Neural progenitor cell (in vitro differentiated cells): ENCODE measurements at regions not wholly inside any gene's neighbourhood (a gene's known extent, or its start where the extent isn't known, plus 50 kb on each side); places are given as distances from the start of the nearest gene placed in this dataset.

Source experiments
- DNase-seq: peaks from one replicate; pipeline ENCODE4 v3.0.0-alpha.2; 2016; ENCODE audit warnings: low spot score
- H2AFZ ChIP-seq: fragments of 200-600 bp; sonication (generic); replicated peaks from 2 replicates; pipeline ENCODE4 v1.6.1; 2016; ENCODE audit warnings: antibody characterized with exemption
- H3F3A ChIP-seq: fragments of 200-600 bp; sonication (generic); 2 replicates; pipeline ENCODE4 v1.6.1; 2016; ENCODE audit warnings: antibody characterized with exemption, low read depth
- H3K27ac ChIP-seq: fragments of 200-600 bp; sonication (generic); 2 replicates; pipeline ENCODE4 v1.5.1; 2016; ENCODE audit warnings: mild to moderate bottlenecking
- H3K27me3 ChIP-seq: fragments of 200-600 bp; sonication (generic); 2 replicates; pipeline ENCODE4 v1.6.1; 2016; ENCODE audit warnings: mild to moderate bottlenecking, moderate library complexity
- H3K36me3 ChIP-seq: fragments of 200-600 bp; sonication (generic); 2 replicates; pipeline ENCODE4 v1.5.1; 2016
- H3K4me1 ChIP-seq: fragments of 200-600 bp; sonication (generic); 2 replicates; pipeline ENCODE4 v1.6.1; 2016; ENCODE audit warnings: mixed run types
- H3K4me2 ChIP-seq: fragments of 200-600 bp; sonication (generic); 2 replicates; pipeline ENCODE4 v1.6.1; 2016
- H3K4me3 ChIP-seq: fragments of 200-600 bp; sonication (generic); 2 replicates; pipeline ENCODE4 v1.5.1; 2016
- H3K79me2 ChIP-seq: fragments of 200-600 bp; sonication (generic); 2 replicates; pipeline ENCODE4 v1.6.1; 2016; ENCODE audit warnings: low read depth
- H3K9ac ChIP-seq: fragments of 200-600 bp; sonication (generic); 2 replicates; pipeline ENCODE4 v1.6.1; 2016
- H3K9me3 ChIP-seq: fragments of 200-600 bp; sonication (generic); 2 replicates; pipeline ENCODE4 v1.5.1; 2016; ENCODE audit warnings: low read depth
- H4K20me1 ChIP-seq: fragments of 200-600 bp; sonication (generic); 2 replicates; pipeline ENCODE4 v1.6.1; 2016; ENCODE audit warnings: low read depth
- H3K27ac Mint-ChIP-seq: 3 replicates; pipeline ENCODE4 v1.8.0; 2021; ENCODE audit warnings: mixed read lengths
- H3K27me3 Mint-ChIP-seq: 2 replicates; pipeline ENCODE4 v1.8.0; 2022; ENCODE audit warnings: low read depth, mild to moderate bottlenecking, inconsistent platforms, moderate library complexity, mixed read lengths; ENCODE audit not compliant: insufficient read depth
- H3K36me3 Mint-ChIP-seq: 3 replicates; pipeline ENCODE4 v1.8.0; 2021; ENCODE audit warnings: mixed read lengths
- H3K4me1 Mint-ChIP-seq: 3 replicates; pipeline ENCODE4 v1.8.0; 2021; ENCODE audit warnings: mixed read lengths
- H3K4me3 Mint-ChIP-seq: 3 replicates; pipeline ENCODE4 v1.8.0; 2021; ENCODE audit warnings: mild to moderate bottlenecking, moderate library complexity, mixed read lengths
- H3K9me3 Mint-ChIP-seq: 3 replicates; pipeline ENCODE4 v1.8.0; 2020; ENCODE audit warnings: mixed read lengths
- CTCF ChIP-seq: fragments of 200-600 bp; sonication (generic); IDR thresholded peaks from 2 replicates; pipeline ENCODE4 v1.5.1; 2017; ENCODE audit warnings: antibody characterized with exemption, mild to moderate bottlenecking
- EZH2 ChIP-seq: fragments of 200-600 bp; sonication (generic); IDR thresholded peaks from 2 replicates; pipeline ENCODE4 v1.6.1; 2017; ENCODE audit warnings: antibody characterized with exemption, mild to moderate bottlenecking, moderate library complexity
- EZH2phosphoT487 ChIP-seq: fragments of 200-600 bp; sonication (generic); IDR thresholded peaks from 2 replicates; pipeline ENCODE4 v1.6.1; 2017; ENCODE audit warnings: antibody characterized with exemption

- Histone ChIP-seq H3F3A (peaks cover 15% of the 10 kb centered on the region), H3K4me1 (peaks cover 16% of the 10 kb centered on the region), H3K27me3 (no peaks in the 10 kb centered on the region), H3K9me3 (no peaks in the 10 kb centered on the region), H3K36me3 (no peaks in the 10 kb centered on the region), H3K4me2 (no peak overlapping the region), H3K79me2 (no peaks in the 10 kb centered on the region), H3K9ac (no peak overlapping the region), H2AFZ (no peak overlapping the region), H3K27ac (no peak overlapping the region), H3K4me3 (no peak overlapping the region), H4K20me1 (no peaks in the 10 kb centered on the region)
- Mint-ChIP-seq H3K4me3 (no peak overlapping the region), H3K9me3 (peaks cover 12% of the 10 kb centered on the region), H3K27me3 (peaks cover 33% of the 10 kb centered on the region), H3K36me3 (no peaks in the 10 kb centered on the region), H3K27ac (no peak overlapping the region), H3K4me1 (peaks cover 46% of the 10 kb centered on the region)
- DNase-seq, result no peak
- TF ChIP-seq CTCF (no peak), EZH2 (no peak), EZH2phosphoT487 (no peak)
Observed at GRCh38 chr22:27452245-27452644, 349.3 kb downstream of the MN1 start.

- H3K79me2 ChIP-seq, result no peaks in the 10 kb centered on the region
- Mint-ChIP-seq H3K36me3 (no peaks in the 10 kb centered on the region), H3K9me3 (peaks cover 15% of the 10 kb centered on the region)
Observed at GRCh38 chr22:27452922-27453321, 348.6 kb downstream of the MN1 start.

GRCh38 chr22:27453725-27454124, 347.8 kb downstream of the MN1 start:
- Histone ChIP-seq H3K9ac (no peak overlapping the region), H3K79me2 (no peaks in the 10 kb centered on the region), H3K27me3 (no peaks in the 10 kb centered on the region), H3K36me3 (no peaks in the 10 kb centered on the region), H3K4me3 (no peak overlapping the region), H3K27ac (no peak overlapping the region), H3K4me2 (peak overlapping the region; percentile 8), H3F3A (peaks cover 15% of the 10 kb centered on the region), H3K9me3 (no peaks in the 10 kb centered on the region), H4K20me1 (no peaks in the 10 kb centered on the region), H3K4me1 (peaks cover 20% of the 10 kb centered on the region), H2AFZ (no peak overlapping the region)
- TF ChIP-seq EZH2, result no peak
- no peak for TF ChIP-seq EZH2phosphoT487
- TF ChIP-seq CTCF, result no peak
- Mint-ChIP-seq H3K27me3 (peaks cover 33% of the 10 kb centered on the region), H3K4me3 (no peak overlapping the region), H3K36me3 (no peaks in the 10 kb centered on the region), H3K27ac (peak overlapping the region; percentile 51), H3K9me3 (peaks cover 15% of the 10 kb centered on the region), H3K4me1 (peaks cover 37% of the 10 kb centered on the region)
- peak; percentile 47 for DNase-seq

More at GRCh38 chr22:27452922-27453321, 348.6 kb downstream of the MN1 start:
- H3K27me3 ChIP-seq, result no peaks in the 10 kb centered on the region
- no peak overlapping the region for H3K4me3 ChIP-seq
- no peaks in the 10 kb centered on the region for H3K36me3 ChIP-seq
- no peaks in the 10 kb centered on the region for H4K20me1 ChIP-seq
- Mint-ChIP-seq H3K4me3 (no peak overlapping the region), H3K27me3 (peaks cover 33% of the 10 kb centered on the region), H3K4me1 (peaks cover 45% of the 10 kb centered on the region), H3K27ac (no peak overlapping the region)
- DNase-seq, result no peak
- TF ChIP-seq CTCF (no peak), EZH2phosphoT487 (no peak), EZH2 (no peak)
- no peak overlapping the region for H2AFZ ChIP-seq
- peaks cover 20% of the 10 kb centered on the region for H3K4me1 ChIP-seq
- peaks cover 15% of the 10 kb centered on the region for H3F3A ChIP-seq
- no peak overlapping the region for H3K4me2 ChIP-seq
- no peak overlapping the region for H3K9ac ChIP-seq
- no peaks in the 10 kb centered on the region for H3K9me3 ChIP-seq
- no peak overlapping the region for H3K27ac ChIP-seq
